ENCODE measurements at regions not wholly inside any gene's neighbourhood (a gene's known extent, or its start where the extent isn't known, plus 50 kb on each side); places are given as distances from the start of the nearest gene placed in this dataset.

- Mint-ChIP-seq H3K27ac (no peak overlapping the region), H3K4me3 (no peak overlapping the region), H3K9me3 (peaks cover 11 to 27% (median 17%) of the 10 kb centered on the region in 5 donors), H3K4me1 (no peaks in the 10 kb centered on the region), H3K27me3 (no peaks in the 10 kb centered on the region), H3K36me3 (no peaks in the 10 kb centered on the region)
- no peaks in the 10 kb centered on the region for H3K36me3 ChIP-seq (ENCODE audit: insufficient read depth, low read length)
- no peak overlapping the region for H3K27ac ChIP-seq (ENCODE audit: low read depth, low read length)
- H3K9me3 ChIP-seq (ENCODE audit: low read length), result no peaks in the 10 kb centered on the region
- no peak for DNase-seq
- H3K27me3 ChIP-seq (ENCODE audit: insufficient read depth, low read length, poor library complexity, severe bottlenecking), result no peaks in the 10 kb centered on the region
- no peak overlapping the region for H3K4me3 ChIP-seq (ENCODE audit: low read length)
- POLR2A ChIA-PET, result no interaction called here
- CTCF ChIA-PET, result no interaction called here
- H3K4me1 ChIP-seq (ENCODE audit: insufficient read depth, low read length), result no peaks in the 10 kb centered on the region
Observed at GRCh38 chr12:83859021-83859420, 1053.6 kb downstream of the SLC6A15 start.

GRCh38 chr12:83856803-83857202, 1055.8 kb downstream of the SLC6A15 start:
- Mint-ChIP-seq H3K9me3 (peaks cover 7 to 27% (median 18%) of the 10 kb centered on the region in 5 donors), H3K36me3 (no peaks in the 10 kb centered on the region), H3K4me1 (no peaks in the 10 kb centered on the region), H3K27me3 (no peaks in the 10 kb centered on the region), H3K27ac (no peak overlapping the region), H3K4me3 (no peak overlapping the region)
- H3K27me3 ChIP-seq (ENCODE audit: insufficient read depth, low read length, poor library complexity, severe bottlenecking), result no peaks in the 10 kb centered on the region
- ChIA-PET POLR2A (no interaction called here), CTCF (no interaction called here)
- no peak overlapping the region for H3K27ac ChIP-seq (ENCODE audit: low read depth, low read length)
- DNase-seq, result no peak
- no peaks in the 10 kb centered on the region for H3K36me3 ChIP-seq (ENCODE audit: insufficient read depth, low read length)
- no peaks in the 10 kb centered on the region for H3K4me1 ChIP-seq (ENCODE audit: insufficient read depth, low read length)
- H3K4me3 ChIP-seq (ENCODE audit: low read length), result no peak overlapping the region
- H3K9me3 ChIP-seq (ENCODE audit: low read length), result no peaks in the 10 kb centered on the region

DNA sequence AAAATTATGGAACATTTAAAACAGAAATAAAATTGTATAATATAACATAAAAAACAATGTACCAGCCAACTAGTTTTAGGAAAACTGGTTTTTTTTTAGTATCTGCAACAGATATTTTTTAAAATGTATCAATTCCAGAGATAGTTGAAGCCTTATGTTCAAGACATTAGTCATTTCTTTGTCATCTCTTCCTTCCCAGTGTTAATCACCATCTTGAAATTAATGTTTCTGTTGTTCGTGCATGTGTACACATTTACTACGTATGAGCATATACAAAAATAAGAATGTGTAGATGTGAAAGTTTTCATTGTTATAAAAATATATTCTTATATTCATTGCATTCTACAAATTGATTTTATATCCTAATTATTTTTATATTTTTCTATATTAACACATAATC, 1062.1 kb downstream of the SLC6A15 start:
- no peak for DNase-seq
- H3K9me3 Mint-ChIP-seq, result peaks cover 4 to 12% (median 7%) of the 10 kb centered on the region in 5 donors
- Histone ChIP-seq H3K36me3 (ENCODE audit: insufficient read depth, low read length) (no peaks in the 10 kb centered on the region), H3K27ac (ENCODE audit: low read depth, low read length) (no peak overlapping the region), H3K4me1 (ENCODE audit: insufficient read depth, low read length) (no peaks in the 10 kb centered on the region), H3K4me3 (ENCODE audit: low read length) (no peak overlapping the region), H3K27me3 (ENCODE audit: insufficient read depth, low read length, poor library complexity, severe bottlenecking) (no peaks in the 10 kb centered on the region), H3K9me3 (ENCODE audit: low read length) (no peaks in the 10 kb centered on the region)
- no peak overlapping the region for H3K27ac Mint-ChIP-seq
- ChIA-PET CTCF (no interaction called here), POLR2A (no interaction called here)
- H3K4me3 Mint-ChIP-seq, result no peak overlapping the region
- no peaks in the 10 kb centered on the region for H3K36me3 Mint-ChIP-seq
- no peaks in the 10 kb centered on the region for H3K27me3 Mint-ChIP-seq
- H3K4me1 Mint-ChIP-seq, result no peaks in the 10 kb centered on the region

- no peak overlapping the region for H3K27ac Mint-ChIP-seq
- DNase-seq, result no peak
- Histone ChIP-seq H3K9me3 (ENCODE audit: low read length) (no peaks in the 10 kb centered on the region), H3K4me1 (ENCODE audit: insufficient read depth, low read length) (no peaks in the 10 kb centered on the region), H3K36me3 (ENCODE audit: insufficient read depth, low read length) (no peaks in the 10 kb centered on the region), H3K4me3 (ENCODE audit: low read length) (no peak overlapping the region), H3K27ac (ENCODE audit: low read depth, low read length) (no peak overlapping the region), H3K27me3 (ENCODE audit: insufficient read depth, low read length, poor library complexity, severe bottlenecking) (no peaks in the 10 kb centered on the region)
- no peaks in the 10 kb centered on the region for H3K4me1 Mint-ChIP-seq
- no peaks in the 10 kb centered on the region for H3K36me3 Mint-ChIP-seq
- H3K27me3 Mint-ChIP-seq, result no peaks in the 10 kb centered on the region
- ChIA-PET CTCF (no interaction called here), POLR2A (no interaction called here)
- peaks cover 0 to 8% (median 0%) of the 10 kb centered on the region in 5 donors for H3K9me3 Mint-ChIP-seq
- H3K4me3 Mint-ChIP-seq, result no peak overlapping the region
Observed at GRCh38 chr12:83848702-83849101, 1063.9 kb downstream of the SLC6A15 start.

DNA sequence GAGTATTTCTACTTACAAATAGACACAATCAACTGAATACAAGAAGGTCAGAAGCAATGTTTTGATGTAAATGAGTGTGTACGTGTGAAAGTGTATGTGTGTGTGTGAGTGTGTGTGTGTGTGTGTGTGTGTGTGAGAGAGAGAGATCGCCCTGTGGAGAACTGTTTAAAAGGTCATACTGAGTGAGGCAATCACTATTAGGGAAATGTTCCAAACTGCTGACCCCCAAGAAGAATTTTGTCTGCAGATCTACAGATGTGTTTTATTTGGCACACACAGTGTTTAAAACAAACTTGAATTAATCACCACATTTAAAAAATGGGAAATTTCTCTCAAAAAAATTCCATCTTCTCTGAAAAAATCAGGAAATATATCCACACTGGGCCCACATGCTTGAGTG, 1069.1 kb downstream of the SLC6A15 start:
- Mint-ChIP-seq H3K27me3 (no peaks in the 10 kb centered on the region), H3K4me3 (no peak overlapping the region), H3K27ac (no peak overlapping the region), H3K9me3 (peaks cover 0 to 8% (median 0%) of the 10 kb centered on the region in 5 donors), H3K4me1 (no peaks in the 10 kb centered on the region), H3K36me3 (no peaks in the 10 kb centered on the region)
- CTCF ChIA-PET, result no interaction called here
- no peak overlapping the region for H3K4me3 ChIP-seq (ENCODE audit: low read length)
- no peak overlapping the region for H3K27ac ChIP-seq (ENCODE audit: low read depth, low read length)
- POLR2A ChIA-PET, result no interaction called here
- H3K27me3 ChIP-seq (ENCODE audit: insufficient read depth, low read length, poor library complexity, severe bottlenecking), result no peaks in the 10 kb centered on the region
- no peaks in the 10 kb centered on the region for H3K36me3 ChIP-seq (ENCODE audit: insufficient read depth, low read length)
- no peak for DNase-seq
- H3K4me1 ChIP-seq (ENCODE audit: insufficient read depth, low read length), result no peaks in the 10 kb centered on the region
- no peaks in the 10 kb centered on the region for H3K9me3 ChIP-seq (ENCODE audit: low read length)

DNA sequence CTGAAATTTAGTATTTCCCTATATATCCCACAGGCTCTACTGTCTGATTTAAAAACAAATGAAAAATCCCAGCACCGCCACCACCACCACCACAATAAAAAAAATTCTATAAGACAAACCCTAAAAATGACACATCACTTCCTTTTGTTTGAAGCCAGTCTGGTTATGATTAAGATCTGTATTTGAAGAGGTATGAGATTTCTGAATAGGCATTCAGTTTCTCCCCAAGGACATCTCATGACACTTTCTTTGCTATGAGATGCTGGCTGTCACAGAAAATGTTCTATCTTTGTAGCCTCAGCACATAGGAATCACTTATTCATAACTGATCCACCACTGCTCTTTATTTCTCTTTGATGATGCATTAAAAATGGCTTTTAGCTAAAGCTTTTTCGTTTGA, 1071.0 kb downstream of the SLC6A15 start:
- Mint-ChIP-seq H3K4me1 (no peaks in the 10 kb centered on the region), H3K36me3 (no peaks in the 10 kb centered on the region), H3K27me3 (no peaks in the 10 kb centered on the region), H3K9me3 (peaks cover 0 to 2% (median 0%) of the 10 kb centered on the region in 5 donors), H3K27ac (no peak overlapping the region), H3K4me3 (no peak overlapping the region)
- Histone ChIP-seq H3K4me3 (ENCODE audit: low read length) (no peak overlapping the region), H3K36me3 (ENCODE audit: insufficient read depth, low read length) (no peaks in the 10 kb centered on the region), H3K27me3 (ENCODE audit: insufficient read depth, low read length, poor library complexity, severe bottlenecking) (no peaks in the 10 kb centered on the region), H3K4me1 (ENCODE audit: insufficient read depth, low read length) (no peaks in the 10 kb centered on the region), H3K9me3 (ENCODE audit: low read length) (no peaks in the 10 kb centered on the region), H3K27ac (ENCODE audit: low read depth, low read length) (no peak overlapping the region)
- no peak for DNase-seq
- CTCF ChIA-PET, result no interaction called here
- POLR2A ChIA-PET, result no interaction called here

DNA sequence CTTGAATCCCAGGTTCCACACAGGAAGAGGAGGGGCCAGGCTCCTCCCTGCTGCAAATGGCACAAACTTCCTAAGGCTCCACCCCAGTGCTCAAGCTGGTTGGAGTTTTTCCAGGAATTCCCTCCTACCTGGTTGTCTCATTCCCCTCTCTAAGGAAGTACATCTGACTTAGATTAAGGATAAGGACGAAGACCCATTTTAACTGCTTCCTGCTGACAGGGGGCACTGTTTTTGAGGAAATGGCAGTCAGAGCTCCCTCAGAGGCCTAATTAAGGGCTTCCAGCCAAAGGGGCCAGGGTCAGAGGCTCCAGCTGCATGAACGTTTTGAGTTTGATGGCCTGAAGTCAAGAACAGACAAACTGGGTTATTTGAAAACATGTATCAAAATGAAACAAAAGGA, 1084.7 kb downstream of the SLC6A15 start:
- Mint-ChIP-seq H3K27ac (no peak overlapping the region), H3K4me1 (no peaks in the 10 kb centered on the region), H3K36me3 (no peaks in the 10 kb centered on the region), H3K4me3 (no peak overlapping the region), H3K27me3 (no peaks in the 10 kb centered on the region), H3K9me3 (peaks cover 0 to 3% (median 2%) of the 10 kb centered on the region in 5 donors)
- ChIA-PET POLR2A (no interaction called here), CTCF (no interaction called here)
- no peak for DNase-seq
- Histone ChIP-seq H3K27ac (ENCODE audit: low read depth, low read length) (no peak overlapping the region), H3K36me3 (ENCODE audit: insufficient read depth, low read length) (no peaks in the 10 kb centered on the region), H3K9me3 (ENCODE audit: low read length) (no peaks in the 10 kb centered on the region), H3K4me1 (ENCODE audit: insufficient read depth, low read length) (no peaks in the 10 kb centered on the region), H3K27me3 (ENCODE audit: insufficient read depth, low read length, poor library complexity, severe bottlenecking) (no peaks in the 10 kb centered on the region), H3K4me3 (ENCODE audit: low read length) (no peak overlapping the region)

GRCh38 chr12:83827193-83827592, 1085.4 kb downstream of the SLC6A15 start:
- ChIA-PET CTCF (no interaction called here), POLR2A (interaction anchor here (0.5 kb wide), 1 partner anchor 783 kb away, joined by 3 read pairs; no protein-coding TSS in a partner anchor)
- H3K4me1 Mint-ChIP-seq, result no peaks in the 10 kb centered on the region

GRCh38 chr12:83826112-83826511, 1086.5 kb downstream of the SLC6A15 start:
- Histone ChIP-seq H3K4me3 (ENCODE audit: low read length) (no peak overlapping the region), H3K36me3 (ENCODE audit: insufficient read depth, low read length) (no peaks in the 10 kb centered on the region), H3K27me3 (ENCODE audit: insufficient read depth, low read length, poor library complexity, severe bottlenecking) (no peaks in the 10 kb centered on the region), H3K4me1 (ENCODE audit: insufficient read depth, low read length) (no peaks in the 10 kb centered on the region), H3K27ac (ENCODE audit: low read depth, low read length) (no peak overlapping the region), H3K9me3 (ENCODE audit: low read length) (no peaks in the 10 kb centered on the region)
- no peak for DNase-seq
- Mint-ChIP-seq H3K4me3 (no peak overlapping the region), H3K27ac (no peak overlapping the region), H3K27me3 (no peaks in the 10 kb centered on the region), H3K36me3 (no peaks in the 10 kb centered on the region), H3K9me3 (peaks cover 0 to 3% (median 2%) of the 10 kb centered on the region in 5 donors), H3K4me1 (no peaks in the 10 kb centered on the region)
- ChIA-PET CTCF (no interaction called here), POLR2A (no interaction called here)

More at GRCh38 chr12:83827193-83827592, 1085.4 kb downstream of the SLC6A15 start:
- Mint-ChIP-seq H3K4me3 (no peak overlapping the region), H3K27me3 (no peaks in the 10 kb centered on the region), H3K27ac (no peak overlapping the region), H3K9me3 (peaks cover 0 to 3% (median 2%) of the 10 kb centered on the region in 5 donors), H3K36me3 (no peaks in the 10 kb centered on the region)
- DNase-seq, result no peak
- Histone ChIP-seq H3K4me3 (ENCODE audit: low read length) (no peak overlapping the region), H3K27me3 (ENCODE audit: insufficient read depth, low read length, poor library complexity, severe bottlenecking) (no peaks in the 10 kb centered on the region), H3K9me3 (ENCODE audit: low read length) (no peaks in the 10 kb centered on the region), H3K4me1 (ENCODE audit: insufficient read depth, low read length) (no peaks in the 10 kb centered on the region), H3K27ac (ENCODE audit: low read depth, low read length) (no peak overlapping the region), H3K36me3 (ENCODE audit: insufficient read depth, low read length) (no peaks in the 10 kb centered on the region)
